Activated CD4-positive, alpha-beta T cell treated with anti-CD3 and anti-CD28 coated beads for 24 hours (primary cell): ENCODE measurements at regions not wholly inside any gene's neighbourhood (a gene's known extent, or its start where the extent isn't known, plus 50 kb on each side); places are given as distances from the start of the nearest gene placed in this dataset.

ENCODE experiments used
- DNase-seq, 2 donors: peaks; one replicate each; pipeline ENCODE4 v3.0.0-alpha.2; 2020; ENCODE audit warnings: low read depth in 2 of 2

DNA sequence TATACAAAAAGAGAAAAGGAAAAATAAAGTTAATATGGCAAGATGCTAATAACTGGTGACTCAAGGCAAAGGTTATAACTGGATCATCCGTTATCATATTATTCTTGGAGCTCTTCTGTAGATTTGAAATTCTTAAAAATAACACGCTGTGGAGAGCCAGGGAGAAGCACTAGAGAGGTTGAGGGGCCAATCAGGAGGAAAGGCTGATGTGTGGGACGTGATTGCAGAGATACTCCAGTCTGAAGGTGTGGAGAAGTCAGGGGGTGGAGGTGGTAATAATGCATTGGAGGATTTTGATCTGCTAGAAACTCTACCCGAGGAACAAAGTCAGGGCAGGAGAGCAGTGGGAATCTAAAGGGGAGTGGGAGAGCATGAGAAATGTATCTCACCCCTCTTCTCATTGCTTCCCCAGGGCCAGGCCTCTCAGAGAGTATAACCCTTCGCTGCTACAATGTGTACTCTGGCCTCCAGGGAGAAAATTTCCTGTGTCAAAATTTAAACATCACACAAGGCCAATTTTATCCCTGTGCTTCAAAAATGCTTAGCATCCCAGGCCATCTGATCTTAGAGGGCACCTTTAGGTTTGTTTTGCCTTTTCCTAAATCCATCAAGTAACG lies 211.5 kb upstream of the SEMA6D start:
- no peak for DNase-seq

DNA sequence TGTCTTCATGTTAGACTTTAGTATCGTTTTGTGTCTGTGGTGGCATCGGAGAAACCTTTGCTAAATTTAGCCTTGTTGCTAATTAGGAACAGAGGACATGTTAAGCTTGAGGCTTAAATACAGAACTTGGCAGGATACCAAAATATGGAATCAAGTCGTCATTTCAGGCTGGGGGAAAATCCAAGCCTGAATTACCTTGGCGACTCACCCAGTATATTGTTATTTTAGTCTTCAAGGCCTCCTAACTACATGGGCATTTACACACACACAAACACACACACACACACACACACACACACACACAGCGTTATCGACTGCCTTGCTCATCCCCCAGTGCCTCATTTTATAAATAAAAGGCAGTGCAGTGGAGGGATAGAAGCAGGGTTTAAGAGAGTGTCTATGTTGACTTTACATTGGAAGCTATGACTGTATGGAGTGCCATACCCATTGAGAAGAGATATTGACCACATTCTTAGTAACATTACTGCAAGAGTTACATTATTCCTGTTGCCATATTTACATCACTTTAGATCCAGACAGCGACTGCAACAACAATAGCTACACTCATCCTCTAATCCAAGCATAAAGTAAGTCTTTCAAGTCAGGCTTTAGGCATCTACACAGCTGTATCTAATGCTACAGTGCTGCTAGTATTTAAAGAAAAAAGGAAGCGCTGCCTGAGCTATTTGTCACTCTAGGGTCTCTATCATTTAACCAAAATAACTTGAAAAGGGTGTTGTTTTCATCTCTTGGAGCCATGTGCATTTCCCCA lies 210.8 kb upstream of the SEMA6D start:
- DNase-seq = no peak

DNA sequence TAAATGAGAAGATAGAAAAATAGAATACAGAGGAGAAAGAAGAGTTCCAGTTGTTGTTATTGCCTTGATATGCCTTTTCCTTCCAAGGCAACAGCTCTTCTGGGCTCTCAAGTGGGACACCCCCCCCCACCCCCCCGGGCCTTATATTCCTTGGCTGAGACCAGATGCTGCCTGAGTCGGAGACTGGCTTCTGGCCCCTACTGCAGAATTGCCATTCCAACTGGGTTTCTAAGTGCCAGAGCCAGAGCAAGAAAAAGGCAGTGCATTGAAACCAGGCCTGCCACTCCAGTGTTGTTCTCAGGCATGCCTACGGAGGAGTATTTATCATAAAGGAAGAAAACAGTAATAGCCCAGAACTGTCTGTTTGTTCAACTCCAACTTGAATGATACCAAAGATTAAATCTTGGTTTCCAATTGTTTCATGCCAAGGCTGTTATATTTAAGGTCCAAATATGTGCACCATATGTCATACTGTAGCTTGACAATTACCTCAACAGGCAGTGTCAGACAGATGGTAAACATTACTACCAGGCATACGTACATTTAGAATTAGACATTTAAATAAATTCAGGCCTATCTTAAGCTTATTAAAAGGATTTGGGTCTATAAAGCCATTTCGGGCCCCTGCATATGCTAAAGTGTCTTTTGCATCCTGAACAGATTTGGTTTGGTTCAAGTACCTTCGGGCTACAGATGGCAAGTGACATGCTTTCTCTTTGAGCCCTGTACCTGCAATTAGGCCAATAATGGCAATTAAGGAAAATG lies 209.9 kb upstream of the SEMA6D start:
- DNase-seq = no peak

DNA sequence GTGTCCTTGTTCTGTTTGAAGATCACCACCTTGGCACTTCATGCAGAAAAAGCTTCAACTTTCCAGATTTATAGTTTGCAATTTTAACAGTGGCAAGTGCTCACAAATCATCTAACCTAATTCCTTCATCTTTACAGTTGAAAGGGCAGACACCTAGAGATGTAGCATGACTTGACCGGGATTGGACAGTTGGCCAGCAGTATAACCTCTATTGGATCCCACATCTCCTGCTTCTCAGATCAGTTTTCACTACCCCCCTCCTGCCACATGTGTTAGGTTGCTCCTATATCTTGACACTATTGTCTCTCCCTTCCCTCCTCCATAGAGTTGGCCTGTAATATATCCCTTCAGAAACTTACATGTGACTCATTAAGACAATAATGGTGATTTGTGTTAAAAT lies 206.0 kb upstream of the SEMA6D start:
- DNase-seq = no peak

DNA sequence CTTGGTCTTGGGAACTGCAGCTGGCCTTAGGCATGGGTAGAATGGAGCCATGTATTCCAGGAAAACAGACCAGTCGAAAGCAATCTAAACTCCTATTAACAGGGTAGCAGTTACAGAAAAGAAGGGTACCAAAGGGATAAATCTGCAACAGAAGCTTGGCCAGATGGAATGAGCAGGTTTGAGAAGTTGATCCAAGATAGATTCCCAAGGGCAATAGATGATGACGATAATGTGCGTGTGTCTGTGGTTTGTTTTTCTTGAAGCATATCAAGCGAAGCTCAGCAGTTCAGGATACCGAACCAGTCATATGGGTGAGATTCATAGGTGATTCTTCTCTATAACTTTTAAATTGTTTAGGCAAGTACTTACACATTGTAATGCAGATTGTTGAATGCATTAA lies 203.8 kb upstream of the SEMA6D start:
- no peak for DNase-seq

DNA sequence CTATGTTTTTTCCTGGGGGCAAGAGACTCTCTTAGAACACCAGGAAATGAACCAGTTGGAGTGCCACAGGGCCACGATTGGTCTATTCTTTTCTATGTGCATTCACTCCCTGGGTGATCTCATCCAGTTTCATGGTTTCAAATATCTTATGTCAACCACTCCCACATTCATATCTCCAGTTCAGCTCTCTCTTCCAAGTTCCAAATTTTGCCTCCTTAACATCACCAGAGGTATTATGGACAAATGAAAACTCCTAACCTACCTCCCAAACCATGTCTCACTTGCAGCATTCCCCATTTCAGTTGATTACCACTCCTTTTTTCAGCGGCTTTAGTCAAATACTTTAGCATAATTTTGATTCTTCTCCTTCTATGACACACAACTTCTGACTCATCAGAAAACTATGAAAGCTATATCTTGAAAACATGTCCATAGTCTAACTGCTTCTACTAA lies 203.1 kb upstream of the SEMA6D start:
- no peak for DNase-seq

DNA sequence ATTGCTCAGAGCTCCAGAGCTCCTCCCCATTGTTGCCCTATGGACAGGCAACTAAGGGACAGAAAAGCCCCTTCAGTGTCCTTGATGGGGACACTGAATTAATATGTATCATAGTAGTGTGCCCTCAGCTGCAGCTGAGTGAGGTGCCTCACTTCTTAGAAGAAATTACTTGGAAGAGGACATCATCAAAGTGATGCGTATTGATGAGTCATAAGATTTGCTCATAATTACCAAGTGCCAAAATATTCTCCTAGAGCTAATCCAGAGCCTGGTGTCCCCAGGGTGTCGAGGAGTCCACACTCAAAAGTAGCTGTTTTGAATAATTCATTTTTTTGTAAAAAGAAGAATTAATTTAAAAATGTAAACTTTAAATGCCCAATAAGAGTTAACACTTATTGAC lies 200.7 kb upstream of the SEMA6D start:
- no peak for DNase-seq

DNA sequence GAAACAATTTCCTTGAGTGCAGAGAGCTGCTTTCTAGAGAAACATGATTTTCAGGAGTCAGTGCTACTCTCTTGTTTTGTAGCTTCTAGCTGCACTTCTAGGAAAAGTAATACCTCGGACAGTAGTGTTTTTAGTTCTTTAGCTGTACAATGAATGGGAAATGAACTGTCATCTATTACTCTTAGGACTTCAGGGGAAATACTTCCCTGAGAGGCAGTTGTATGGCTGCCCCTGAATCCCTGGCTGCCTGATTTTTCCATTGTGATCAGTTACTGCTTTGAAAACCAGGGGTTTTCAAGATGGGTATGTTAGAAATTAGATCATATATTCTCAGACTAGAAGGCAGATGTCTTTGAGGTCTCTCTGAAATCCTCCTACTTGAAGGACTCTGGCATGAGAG lies 200.3 kb upstream of the SEMA6D start:
- DNase-seq = no peak

DNA sequence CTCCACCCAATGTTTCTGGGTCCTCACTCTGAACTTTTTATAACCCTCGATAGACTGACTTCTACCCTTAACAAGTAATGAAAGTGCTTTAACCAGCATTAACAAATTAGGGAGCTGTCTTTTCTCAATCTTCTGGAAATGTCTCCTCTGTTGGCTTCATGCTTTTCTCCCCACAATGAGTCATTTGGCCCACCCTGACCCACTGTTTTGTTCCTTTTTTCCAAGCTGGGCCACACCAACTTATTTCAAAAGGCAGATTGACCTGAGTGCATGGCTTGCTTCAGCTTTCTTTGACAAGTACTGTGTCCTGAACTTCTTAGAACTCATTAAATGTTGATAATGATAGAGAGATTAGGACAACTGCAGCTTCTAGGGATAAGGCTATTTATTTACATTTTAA lies 199.6 kb upstream of the SEMA6D start:
- DNase-seq = no peak

DNA sequence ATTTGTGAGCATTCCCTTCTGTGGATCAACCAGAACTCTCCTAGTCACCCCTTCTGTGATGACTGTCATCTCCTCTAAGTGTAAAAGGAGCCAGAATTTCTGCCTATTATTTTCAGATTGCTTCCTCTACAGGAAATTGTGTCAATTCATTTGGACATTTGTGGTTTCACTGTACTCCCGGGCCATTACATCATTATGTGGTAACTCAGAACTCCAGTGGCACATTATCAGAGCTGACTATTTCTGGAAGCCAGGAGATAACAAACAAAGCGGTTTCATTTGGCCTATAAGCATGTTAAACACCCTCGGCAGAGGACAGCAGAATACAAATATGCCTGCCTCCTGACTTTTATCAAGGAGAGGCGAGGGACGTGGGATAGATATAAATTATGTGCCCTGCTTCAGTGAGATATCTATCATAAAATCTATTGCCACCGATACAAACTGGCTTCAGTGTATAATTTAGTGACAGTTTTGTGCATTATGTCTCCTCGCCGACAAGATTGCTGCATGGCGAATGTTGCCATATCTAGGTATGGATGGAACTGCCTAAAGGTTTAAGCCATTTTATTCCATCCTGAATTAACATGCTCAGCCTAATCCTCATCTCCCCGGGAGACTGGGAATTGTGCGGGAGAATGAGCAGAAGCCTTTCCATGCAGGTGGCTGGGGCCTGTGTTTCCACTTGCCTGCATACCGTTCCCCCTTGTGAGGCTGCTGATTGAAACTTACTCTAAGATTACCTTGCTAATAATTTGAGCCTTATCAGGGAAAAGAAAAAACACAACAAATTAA lies 193.4 kb upstream of the SEMA6D start:
- no peak for DNase-seq

DNA sequence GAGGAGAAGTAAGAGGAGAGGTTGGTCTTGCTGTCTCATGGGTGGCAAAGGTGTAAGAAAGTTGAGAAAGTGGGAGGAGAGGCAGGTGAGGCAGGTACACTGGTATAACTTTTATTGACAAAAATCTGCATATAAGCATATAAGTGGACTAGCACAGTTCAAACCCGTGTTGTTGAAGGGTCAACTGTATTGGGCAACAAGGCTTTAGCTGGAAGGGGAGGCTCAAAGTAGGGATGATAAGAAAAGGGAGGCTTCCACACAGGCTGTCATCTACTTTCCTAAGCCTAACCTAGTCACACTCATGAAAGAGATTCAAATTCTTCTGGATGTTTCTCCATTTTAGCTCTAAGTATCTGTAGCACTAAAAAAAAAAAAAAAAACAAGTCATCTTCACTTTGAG lies 188.1 kb upstream of the SEMA6D start:
- no peak for DNase-seq

DNA sequence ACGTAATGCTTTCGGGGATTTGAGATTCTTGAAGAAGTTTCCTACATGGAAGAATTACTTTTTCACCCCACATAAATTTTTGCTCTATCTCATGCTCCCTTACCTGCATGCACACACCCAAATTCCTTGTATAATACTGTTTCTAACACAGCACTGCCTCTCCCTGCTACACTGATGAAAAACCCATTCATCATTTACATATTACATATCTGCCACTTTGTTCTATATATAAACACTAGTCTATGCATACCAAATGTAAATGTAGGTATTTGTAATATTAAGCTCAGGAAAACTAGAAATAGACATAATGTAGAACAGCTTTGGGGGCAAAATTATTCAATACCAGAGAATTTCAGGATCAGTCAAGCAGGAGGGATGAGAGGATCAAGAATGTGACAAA lies 182.6 kb upstream of the SEMA6D start:
- no peak for DNase-seq

DNA sequence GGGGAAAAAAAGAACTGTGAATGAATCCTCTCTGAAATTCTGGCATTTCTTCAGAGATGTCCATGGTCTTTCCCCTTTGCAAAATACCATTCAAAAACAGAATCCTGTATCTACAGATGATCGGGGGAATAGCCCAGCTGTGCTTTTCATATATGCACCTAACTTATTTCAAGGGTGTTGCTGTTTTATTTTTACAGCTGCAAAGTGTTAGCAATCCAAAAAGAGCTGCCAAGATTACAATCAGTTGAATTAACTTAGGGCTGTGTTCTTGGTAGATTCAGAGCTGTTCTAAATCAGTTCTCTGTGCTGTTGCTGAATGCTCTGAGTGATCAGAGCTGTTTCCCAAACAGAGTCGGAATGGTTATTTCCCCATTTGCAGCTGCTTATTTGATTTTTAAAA lies 175.7 kb upstream of the SEMA6D start:
- no peak for DNase-seq

DNA sequence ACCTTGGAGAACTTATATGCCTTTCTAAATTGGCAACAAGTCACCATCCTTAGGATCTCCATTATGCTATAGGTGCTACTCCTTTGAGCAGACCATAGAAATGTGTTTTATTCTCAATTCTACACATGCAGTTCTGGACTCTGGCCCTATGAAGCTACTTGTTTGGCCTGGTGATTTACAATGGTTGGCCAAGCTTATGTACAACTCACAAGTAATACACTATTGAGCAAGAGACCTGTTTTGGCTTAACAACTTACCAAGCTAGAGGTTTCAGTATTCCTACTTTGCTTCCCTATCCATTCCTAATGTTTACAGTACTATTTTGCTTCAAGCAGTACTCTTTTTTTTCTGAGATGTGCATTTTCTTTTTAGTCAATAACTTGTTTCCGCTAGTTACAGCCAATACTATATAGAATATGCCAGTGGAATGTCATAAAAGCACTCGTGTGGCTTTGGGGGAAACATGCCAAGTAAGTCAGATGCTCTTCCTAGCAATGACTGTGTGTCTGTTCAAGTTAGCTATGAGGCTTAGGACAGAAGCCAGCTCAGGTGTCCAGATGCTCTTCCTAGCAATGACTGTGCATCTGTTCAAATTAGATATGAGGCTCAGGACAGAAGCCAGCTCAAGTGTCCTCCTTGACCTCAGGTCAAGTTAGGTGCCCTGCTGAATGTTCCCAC lies 174.9 kb upstream of the SEMA6D start:
- DNase-seq = no peak

DNA sequence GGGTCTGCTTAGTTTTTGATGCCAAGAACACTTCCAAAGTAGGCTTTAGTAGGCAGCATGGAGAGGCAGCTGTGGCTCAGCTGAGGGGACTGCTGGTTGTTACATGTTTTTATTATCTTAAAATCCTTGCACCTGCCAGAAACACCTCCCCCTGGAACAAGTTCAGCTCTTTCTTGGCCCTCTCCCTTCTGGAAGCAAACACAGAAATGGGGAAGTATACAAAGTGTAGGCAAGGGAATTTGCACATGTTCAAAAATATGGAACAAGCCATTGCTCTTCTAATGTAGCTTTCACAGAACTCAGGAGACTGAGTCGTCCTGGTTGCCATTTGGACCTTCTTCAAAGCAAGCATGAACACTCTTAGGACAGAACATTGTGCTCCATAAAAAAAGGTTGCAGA lies 169.1 kb upstream of the SEMA6D start:
- DNase-seq = no peak

DNA sequence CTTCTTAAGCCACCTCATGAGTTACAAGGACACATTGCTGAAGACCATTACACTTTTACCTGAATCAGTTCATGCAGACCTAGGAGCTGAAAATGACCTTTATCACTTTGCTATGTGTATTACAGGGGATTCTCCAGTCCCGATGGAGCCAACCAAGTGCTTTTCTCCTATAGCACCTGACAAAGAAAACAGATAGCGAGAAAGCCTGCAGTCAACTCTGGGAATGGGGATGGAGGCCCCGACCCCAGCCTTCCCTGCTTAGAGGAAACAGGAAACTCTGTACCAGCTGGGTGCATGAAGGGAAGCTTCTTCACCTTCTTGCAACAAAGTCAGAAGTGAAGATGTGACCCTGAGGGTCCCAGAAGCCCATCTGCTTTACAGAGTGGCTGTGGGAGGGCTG lies 168.3 kb upstream of the SEMA6D start:
- DNase-seq = no peak

DNA sequence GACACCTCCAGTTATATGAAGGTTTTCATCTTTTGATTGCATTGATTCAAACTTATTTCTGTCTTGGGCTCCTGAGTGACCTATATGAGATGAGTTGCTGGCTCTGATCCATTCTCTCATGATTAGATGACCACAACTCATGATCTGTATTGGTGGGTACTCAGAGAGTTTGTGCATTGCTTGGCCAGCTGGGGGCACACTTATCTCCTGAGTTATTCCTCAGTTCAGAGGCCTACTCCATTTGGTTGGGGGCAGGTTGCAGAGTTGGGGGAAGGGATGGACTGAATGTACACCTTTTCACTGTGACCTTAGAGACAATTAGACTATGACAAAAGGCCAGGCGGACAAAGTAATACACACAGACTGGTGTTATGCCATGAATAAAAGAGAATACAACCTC lies 166.2 kb upstream of the SEMA6D start:
- no peak for DNase-seq

DNA sequence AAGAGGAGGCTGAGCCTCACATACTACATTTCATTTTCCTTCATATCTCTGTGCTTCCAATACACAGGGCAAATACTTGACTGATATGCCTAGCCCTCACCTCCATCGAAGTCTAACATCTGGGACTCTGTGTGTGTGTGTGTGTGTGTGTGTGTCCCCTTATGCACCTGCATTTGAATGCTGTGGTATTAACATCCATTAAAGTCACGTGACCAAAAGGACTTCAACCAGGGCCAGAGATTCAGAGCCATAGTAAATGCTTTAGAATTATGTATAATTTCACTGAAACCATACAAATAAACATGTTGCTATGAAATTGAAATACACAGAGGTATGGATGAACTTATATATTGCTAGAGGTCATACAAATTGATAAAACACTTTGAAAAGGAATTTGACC lies 165.8 kb upstream of the SEMA6D start:
- DNase-seq = no peak

DNA sequence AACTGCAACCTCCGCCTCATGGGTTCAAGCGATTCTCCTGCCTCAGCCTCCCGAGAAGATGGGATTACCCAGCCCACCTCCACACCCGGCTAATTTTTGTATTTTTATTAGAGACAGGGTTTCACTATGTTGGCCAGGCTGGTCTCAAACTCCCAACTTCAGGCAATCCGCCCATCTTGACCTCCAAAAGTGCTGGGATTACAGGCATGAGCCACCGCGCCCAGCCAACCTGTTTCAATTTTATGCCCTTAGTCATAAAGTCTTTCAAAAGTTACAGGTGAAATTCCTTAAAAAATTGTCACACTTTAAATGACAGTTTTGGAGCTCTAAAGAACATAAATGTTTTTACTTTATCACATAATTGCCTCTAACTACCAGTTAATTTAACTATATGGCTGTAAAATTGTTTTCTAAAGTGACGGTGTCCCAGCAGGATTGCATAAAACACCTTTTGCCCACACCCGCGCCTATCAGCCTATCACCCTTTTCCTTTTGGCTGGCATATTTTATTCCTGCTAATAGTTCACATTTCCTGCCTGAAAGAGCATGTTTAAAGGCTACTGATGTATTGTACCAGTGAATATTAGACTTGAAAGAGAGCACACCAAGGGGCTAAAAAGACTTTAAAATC lies 164.2 kb upstream of the SEMA6D start:
- no peak for DNase-seq

DNA sequence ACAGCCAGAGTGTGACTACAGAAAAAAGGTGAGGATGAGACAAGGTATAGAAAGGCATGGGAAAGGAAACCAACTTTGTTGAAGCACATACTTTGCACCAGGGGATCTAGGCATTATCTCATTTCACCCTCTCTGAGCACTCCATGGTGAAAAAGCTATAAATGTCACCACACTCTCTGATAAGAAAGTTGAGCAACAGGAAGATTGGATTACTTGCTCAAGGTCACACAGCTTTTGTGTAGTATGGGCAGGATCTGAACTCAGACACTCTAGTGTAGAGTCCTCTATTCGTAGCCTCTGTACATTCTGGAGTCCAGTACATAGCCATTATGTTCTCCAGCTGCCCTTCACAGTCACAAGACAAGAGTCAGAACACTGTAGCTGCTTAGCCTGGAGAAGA lies 163.4 kb upstream of the SEMA6D start:
- DNase-seq = no peak

DNA sequence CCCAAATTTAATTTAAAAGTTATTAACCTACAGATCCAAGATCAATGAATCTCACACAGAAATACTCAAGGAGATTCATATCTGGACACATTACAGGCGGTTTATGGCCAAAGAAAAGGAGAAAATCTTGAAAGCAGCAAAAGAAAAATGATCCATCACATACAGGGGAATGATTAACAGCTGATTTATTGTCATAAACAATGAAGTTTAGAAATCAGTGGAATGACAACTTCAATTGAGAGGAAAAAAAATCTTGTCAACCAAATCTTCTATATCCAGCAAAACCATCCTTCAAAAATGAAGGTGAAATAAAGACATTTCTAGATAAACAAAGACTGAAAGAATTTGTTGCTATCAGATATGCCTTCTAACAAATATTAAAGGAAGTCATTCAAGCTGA lies 156.2 kb upstream of the SEMA6D start:
- no peak for DNase-seq
